Mesendoderm (in vitro differentiated cells): ENCODE measurements at regions not wholly inside any gene's neighbourhood (a gene's known extent, or its start where the extent isn't known, plus 50 kb on each side); places are given as distances from the start of the nearest gene placed in this dataset.
A peak's percentile ranks its signal among the peaks of the same experiment; 100 is the strongest.
"Not testable (repeated sequence)": the region's sequence is repeated elsewhere in the genome, so short reads cannot be mapped to it uniquely, and the experiment has no call there.

ENCODE experiments used
- DNase-seq: peaks from one replicate; pipeline ENCODE4 v3.0.0; 2013
- H2AK5ac ChIP-seq: 2 replicates; pipeline ENCODE4 v1.6.1; 2013; ENCODE audit warnings: low read length, inconsistent platforms
- H2BK120ac ChIP-seq: 2 replicates; pipeline ENCODE4 v1.6.1; 2013; ENCODE audit warnings: low read depth, mild to moderate bottlenecking, low read length, moderate library complexity, mixed read lengths
- H2BK15ac ChIP-seq: replicated peaks from 2 replicates; pipeline ENCODE4 v1.6.1; 2013; ENCODE audit warnings: low read depth, mild to moderate bottlenecking, moderate library complexity
- H2BK5ac ChIP-seq: 2 replicates; pipeline ENCODE4 v1.6.1; 2013; ENCODE audit warnings: low read length, inconsistent platforms
- H3K18ac ChIP-seq: 2 replicates; pipeline ENCODE4 v1.6.1; 2013; ENCODE audit warnings: mild to moderate bottlenecking, low read length, mixed read lengths
- H3K23ac ChIP-seq: one replicate; pipeline ENCODE4 v1.6.1; 2013; ENCODE audit warnings: low read length
- H3K27ac ChIP-seq: 2 replicates; pipeline ENCODE4 v1.5.1; 2013; ENCODE audit warnings: low read depth, mild to moderate bottlenecking, inconsistent platforms, low read length, moderate library complexity
- H3K27me3 ChIP-seq: 2 replicates; pipeline ENCODE4 v1.6.1; 2013; ENCODE audit warnings: low read length, control low read depth, mild to moderate bottlenecking, inconsistent platforms; ENCODE audit not compliant: insufficient read depth, poor library complexity
- H3K36me3 ChIP-seq: 2 replicates; pipeline ENCODE4 v1.6.1; 2013; ENCODE audit warnings: low read length, inconsistent platforms; ENCODE audit not compliant: control insufficient read depth, insufficient read depth
- H3K4ac ChIP-seq: one replicate; pipeline ENCODE4 v1.6.1; 2013; ENCODE audit warnings: low read depth, mild to moderate bottlenecking, low read length, moderate library complexity
- H3K4me1 ChIP-seq: 2 replicates; pipeline ENCODE4 v1.6.1; 2013; ENCODE audit warnings: low read depth, low read length, inconsistent platforms; ENCODE audit not compliant: control insufficient read depth
- H3K4me2 ChIP-seq: 2 replicates; pipeline ENCODE4 v1.6.1; 2013; ENCODE audit warnings: low read length
- H3K4me3 ChIP-seq: 2 replicates; pipeline ENCODE4 v1.5.1; 2013; ENCODE audit warnings: mild to moderate bottlenecking, low read length
- H3K56ac ChIP-seq: one replicate; pipeline ENCODE4 v1.6.1; 2013; ENCODE audit warnings: low read length
- H3K79me1 ChIP-seq: 2 replicates; pipeline ENCODE4 v1.6.1; 2013; ENCODE audit warnings: low read length, inconsistent platforms
- H3K79me2 ChIP-seq: 2 replicates; pipeline ENCODE4 v1.6.1; 2013; ENCODE audit warnings: mild to moderate bottlenecking, low read length; ENCODE audit not compliant: control insufficient read depth, insufficient read depth
- H3K9ac ChIP-seq: 2 replicates; pipeline ENCODE4 v1.6.1; 2013; ENCODE audit warnings: low read length, inconsistent platforms
- H4K5ac ChIP-seq: one replicate; pipeline ENCODE4 v1.6.1; 2013; ENCODE audit warnings: low read length
- H4K8ac ChIP-seq: one replicate; pipeline ENCODE4 v1.6.1; 2013; ENCODE audit warnings: low read depth, mild to moderate bottlenecking, control low read depth, low read length, moderate library complexity
- WGBS: extraction: QIAGEN DNeasy Blood & Tissue Kit; methylation state at CpG from one replicate; pipeline ENCODE4 v1.1.7; 2013; ENCODE audit warnings: low lambda C conversion rate, missing lambda C conversion rate; ENCODE audit not compliant: insufficient coverage; ENCODE audit errors: extremely low coverage; 5-methylcytosine and 5-hydroxymethylcytosine counted together

- H3K4ac ChIP-seq, H3K9ac ChIP-seq, H2BK120ac ChIP-seq, H2BK15ac ChIP-seq, H2BK5ac ChIP-seq, H3K4me3 ChIP-seq, H3K79me2 ChIP-seq, H3K36me3 ChIP-seq, H3K4me2 ChIP-seq, H2AK5ac ChIP-seq, H3K79me1 ChIP-seq, H3K23ac ChIP-seq, H3K18ac ChIP-seq, H3K27ac ChIP-seq, H4K5ac ChIP-seq, DNase-seq, H3K27me3 ChIP-seq, H4K8ac ChIP-seq, H3K4me1 ChIP-seq, H3K56ac ChIP-seq: not testable (repeated sequence)
- WGBS: no CpG with 5 or more reads among the region's 3 CpGs
These were observed 53.4 kb upstream of the PSMA1 start for GRCh38 chr11:14573539-14574057.

- no peak overlapping the region for H3K18ac ChIP-seq
- H3K23ac ChIP-seq: no peak overlapping the region
- H2BK5ac ChIP-seq: no peak overlapping the region
- H2AK5ac ChIP-seq: no peak overlapping the region
- H3K4me2 ChIP-seq: no peak overlapping the region
- no peaks in the 10 kb centered on the region for H3K27me3 ChIP-seq
- no peak for DNase-seq
- no peaks in the 10 kb centered on the region for H3K79me2 ChIP-seq
- WGBS: no CpG with 5 or more reads among the region's 1 CpG
- H2BK15ac ChIP-seq: no peak overlapping the region
- no peak overlapping the region for H3K9ac ChIP-seq
- no peak overlapping the region for H3K4me3 ChIP-seq
- peaks cover 2% of the 10 kb centered on the region for H3K4me1 ChIP-seq
- no peak overlapping the region for H3K4ac ChIP-seq
- H3K36me3 ChIP-seq: no peaks in the 10 kb centered on the region
- H3K79me1 ChIP-seq: no peaks in the 10 kb centered on the region
- H2BK120ac ChIP-seq: no peak overlapping the region
- no peak overlapping the region for H4K5ac ChIP-seq
- no peak overlapping the region for H3K27ac ChIP-seq
- H3K56ac ChIP-seq: no peak overlapping the region
- no peak overlapping the region for H4K8ac ChIP-seq
These were observed 57.1 kb upstream of the PSMA1 start for GRCh38 chr11:14577292-14577691.

GRCh38 chr11:14577835-14578529 is 57.8 kb upstream of the PSMA1 start:
- no peak overlapping the region for H3K56ac ChIP-seq
- H3K4me1 ChIP-seq: peaks cover 2% of the 10 kb centered on the region
- H3K18ac ChIP-seq: no peak overlapping the region
- no peak overlapping the region for H3K27ac ChIP-seq
- no peak overlapping the region for H4K5ac ChIP-seq
- no peak overlapping the region for H3K9ac ChIP-seq
- no CpG with 5 or more reads among the region's 4 CpGs for WGBS
- no peak overlapping the region for H3K4me3 ChIP-seq
- no peaks in the 10 kb centered on the region for H3K36me3 ChIP-seq
- H2AK5ac ChIP-seq: no peak overlapping the region
- H3K4me2 ChIP-seq: no peak overlapping the region
- no peak overlapping the region for H3K23ac ChIP-seq
- no peaks in the 10 kb centered on the region for H3K79me1 ChIP-seq
- peak overlapping the region; percentile 5 for H4K8ac ChIP-seq
- H2BK120ac ChIP-seq: no peak overlapping the region
- no peak overlapping the region for H2BK5ac ChIP-seq
- H3K27me3 ChIP-seq: no peaks in the 10 kb centered on the region
- no peak for DNase-seq
- H3K4ac ChIP-seq: no peak overlapping the region
- H2BK15ac ChIP-seq: no peak overlapping the region
- H3K79me2 ChIP-seq: no peaks in the 10 kb centered on the region

- Histone ChIP-seq H3K27ac (no peak overlapping the region), H3K36me3 (no peaks in the 10 kb centered on the region), H2BK15ac (no peak overlapping the region), H3K27me3 (no peaks in the 10 kb centered on the region), H2AK5ac (no peak overlapping the region), H3K4me1 (peaks cover 2% of the 10 kb centered on the region), H4K8ac (no peak overlapping the region), H3K79me2 (no peaks in the 10 kb centered on the region), H2BK120ac (no peak overlapping the region), H3K79me1 (no peaks in the 10 kb centered on the region), H3K4me2 (no peak overlapping the region), H3K18ac (no peak overlapping the region), H3K4ac (no peak overlapping the region), H3K56ac (no peak overlapping the region), H3K23ac (no peak overlapping the region), H2BK5ac (no peak overlapping the region), H4K5ac (no peak overlapping the region), H3K9ac (no peak overlapping the region), H3K4me3 (no peak overlapping the region)
- DNase-seq: peak; percentile 70
- WGBS: no CpG with 5 or more reads among the region's 3 CpGs
These were observed 58.4 kb upstream of the PSMA1 start for GRCh38 chr11:14578541-14578956.

- Histone ChIP-seq H3K27me3 (no peaks in the 10 kb centered on the region), H3K36me3 (no peaks in the 10 kb centered on the region), H3K4me3 (no peak overlapping the region), H4K8ac (no peak overlapping the region), H2BK5ac (no peak overlapping the region), H4K5ac (no peak overlapping the region), H3K18ac (no peak overlapping the region), H3K27ac (no peak overlapping the region), H3K79me2 (no peaks in the 10 kb centered on the region), H3K79me1 (no peaks in the 10 kb centered on the region), H3K56ac (no peak overlapping the region), H3K4me1 (peaks cover 2% of the 10 kb centered on the region), H3K4me2 (no peak overlapping the region), H3K23ac (no peak overlapping the region), H3K9ac (no peak overlapping the region), H3K4ac (no peak overlapping the region), H2BK120ac (no peak overlapping the region), H2BK15ac (no peak overlapping the region), H2AK5ac (no peak overlapping the region)
- DNase-seq: no peak
These were observed 59.5 kb upstream of the PSMA1 start for GRCh38 chr11:14579646-14580045.

GRCh38 chr11:14582793-14583192 is 60.8 kb upstream of the PDE3B start:
- no peak overlapping the region for H3K23ac ChIP-seq
- no peak overlapping the region for H2AK5ac ChIP-seq
- no peak overlapping the region for H2BK5ac ChIP-seq
- H3K79me2 ChIP-seq: no peaks in the 10 kb centered on the region
- no peaks in the 10 kb centered on the region for H3K79me1 ChIP-seq
- H3K9ac ChIP-seq: no peak overlapping the region
- H4K5ac ChIP-seq: no peak overlapping the region
- no peak overlapping the region for H2BK120ac ChIP-seq
- DNase-seq: no peak
- no peak overlapping the region for H3K4me3 ChIP-seq
- no peak overlapping the region for H3K27ac ChIP-seq
- H3K18ac ChIP-seq: no peak overlapping the region
- no peaks in the 10 kb centered on the region for H3K27me3 ChIP-seq
- no peaks in the 10 kb centered on the region for H3K36me3 ChIP-seq
- no peak overlapping the region for H3K4me2 ChIP-seq
- H3K4ac ChIP-seq: no peak overlapping the region
- no CpG with 5 or more reads among the region's 6 CpGs for WGBS
- H3K56ac ChIP-seq: no peak overlapping the region
- H4K8ac ChIP-seq: no peak overlapping the region
- peaks cover 2% of the 10 kb centered on the region for H3K4me1 ChIP-seq
- H2BK15ac ChIP-seq: no peak overlapping the region
